ENCODE measurements at regions not wholly inside any gene's neighbourhood (a gene's known extent, or its start where the extent isn't known, plus 50 kb on each side); places are given as distances from the start of the nearest gene placed in this dataset.

- no peak for TF ChIP-seq CTCF (IDR thresholded peaks at IDR 0.05; ENCODE audit: borderline replicate concordance, extremely low read depth, low read length, poor library complexity, severe bottlenecking)
- TF ChIP-seq EZH2 (IDR thresholded peaks at IDR 0.05; ENCODE audit: borderline replicate concordance, low read depth, low read length, severe bottlenecking), result no peak
These were observed 930.2 kb downstream of the C4orf33 start for GRCh38 chr4:130026185-130026584.

All from DND-41 (cell line).